Mononuclear cell (primary cell): ENCODE measurements at regions not wholly inside any gene's neighbourhood (a gene's known extent, or its start where the extent isn't known, plus 50 kb on each side); places are given as distances from the start of the nearest gene placed in this dataset.

Source experiments
- H3K27me3 ChIP-seq: 2 replicates; pipeline ENCODE4 v1.6.0; 2011; ENCODE audit warnings: low read length, control low read depth; ENCODE audit not compliant: insufficient read depth
- H3K4me1 ChIP-seq: 2 replicates; pipeline ENCODE4 v1.5.1; 2011; ENCODE audit warnings: mild to moderate bottlenecking, low read length, control low read depth; ENCODE audit not compliant: insufficient read depth
- H3K4me3 ChIP-seq: 2 replicates; pipeline ENCODE4 v1.5.1; 2011; ENCODE audit warnings: mild to moderate bottlenecking, low read length, moderate library complexity
- H3K9me3 ChIP-seq: 2 replicates; pipeline ENCODE4 v1.5.1; 2011; ENCODE audit warnings: low read depth, mild to moderate bottlenecking, control low read depth, low read length

GRCh38 chr2:144240656-144241339, 279.1 kb downstream of the ZEB2 start:
- Histone ChIP-seq H3K4me1 (peaks cover 28% of the 10 kb centered on the region), H3K9me3 (no peaks in the 10 kb centered on the region), H3K27me3 (no peaks in the 10 kb centered on the region), H3K4me3 (no peak overlapping the region)

GRCh38 chr2:144239726-144240125, 280.2 kb downstream of the ZEB2 start:
- Histone ChIP-seq H3K9me3 (no peaks in the 10 kb centered on the region), H3K27me3 (no peaks in the 10 kb centered on the region), H3K4me3 (no peak overlapping the region), H3K4me1 (peaks cover 28% of the 10 kb centered on the region)

DNA sequence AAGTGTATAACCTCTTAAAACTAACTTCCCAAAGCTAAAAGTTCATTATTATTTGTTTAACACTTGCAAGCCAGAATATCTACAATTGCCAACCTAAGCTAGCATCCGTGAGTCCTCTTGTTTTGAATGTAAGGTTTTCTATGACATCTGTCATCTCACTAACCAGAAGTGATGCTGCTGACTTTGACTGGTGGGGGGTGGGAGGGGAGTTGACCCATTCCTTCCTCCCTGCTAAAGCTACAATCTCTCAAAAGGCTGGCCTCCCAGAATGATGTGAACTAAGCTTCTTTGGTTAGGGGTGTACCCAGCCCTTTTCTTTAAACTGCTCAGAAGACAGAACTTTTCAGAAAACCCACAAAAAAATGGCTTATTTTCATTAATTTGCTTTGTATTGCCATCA, 280.6 kb downstream of the ZEB2 start:
- no peaks in the 10 kb centered on the region for H3K9me3 ChIP-seq
- H3K27me3 ChIP-seq = no peaks in the 10 kb centered on the region
- peaks cover 28% of the 10 kb centered on the region for H3K4me1 ChIP-seq
- H3K4me3 ChIP-seq = no peak overlapping the region

DNA sequence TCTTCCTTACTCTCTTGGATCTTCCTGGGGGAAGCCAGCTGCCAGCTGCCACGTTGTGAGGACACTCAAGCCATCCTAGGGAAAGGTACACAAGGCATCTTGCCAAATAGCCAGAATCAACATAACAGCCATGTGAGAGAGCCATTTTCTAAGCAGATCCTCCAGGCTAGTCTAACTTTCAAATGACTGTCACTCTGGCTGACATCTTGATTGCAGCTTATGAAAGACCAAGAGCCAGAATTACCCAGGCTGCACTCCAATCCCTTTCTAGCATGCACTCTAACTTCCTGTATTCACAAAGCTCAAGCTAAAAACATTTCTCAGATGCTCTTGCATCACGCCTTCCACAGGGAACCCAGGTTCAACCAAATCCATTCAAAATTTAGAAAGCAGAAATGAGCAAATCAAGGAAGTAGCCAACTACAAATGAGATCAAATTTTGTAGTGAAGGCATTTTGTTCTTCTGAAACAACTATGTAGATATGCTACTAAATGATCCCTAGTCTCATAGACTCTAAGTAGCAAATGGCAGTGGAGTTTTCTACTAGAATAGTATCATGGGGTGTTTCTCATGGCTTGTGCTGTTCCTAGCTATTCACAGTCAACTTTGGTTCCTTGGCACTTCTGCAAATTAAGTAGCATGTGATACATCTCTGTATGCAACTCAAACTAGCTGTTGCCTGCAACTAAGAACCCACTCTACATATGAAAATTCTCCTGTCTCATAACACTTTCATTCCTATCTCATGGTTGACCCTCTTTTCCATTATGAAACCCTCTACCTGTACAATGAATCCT, 281.9 kb downstream of the ZEB2 start:
- Histone ChIP-seq H3K27me3 (no peaks in the 10 kb centered on the region), H3K9me3 (no peaks in the 10 kb centered on the region), H3K4me1 (peaks cover 33% of the 10 kb centered on the region), H3K4me3 (no peak overlapping the region)

DNA sequence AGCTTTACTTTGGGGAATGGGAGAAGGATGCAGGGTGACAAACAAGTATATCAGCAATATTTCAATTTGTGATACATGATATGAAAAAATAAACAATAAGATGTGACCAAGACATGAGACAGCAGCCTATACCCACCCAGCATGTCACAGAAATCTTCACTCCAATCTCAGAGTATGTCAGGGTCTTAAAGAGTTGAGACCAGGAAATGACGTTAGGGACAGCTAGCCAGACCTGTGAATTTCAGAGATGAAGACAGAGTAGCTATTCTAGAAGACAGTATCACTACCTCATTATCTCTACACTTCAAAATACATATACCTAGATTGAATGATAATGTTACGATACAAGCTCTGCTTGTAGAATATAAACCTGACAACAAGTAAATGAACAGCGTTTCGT, 282.8 kb downstream of the ZEB2 start:
- Histone ChIP-seq H3K27me3 (no peaks in the 10 kb centered on the region), H3K4me1 (peaks cover 33% of the 10 kb centered on the region), H3K4me3 (no peak overlapping the region), H3K9me3 (no peaks in the 10 kb centered on the region)

DNA sequence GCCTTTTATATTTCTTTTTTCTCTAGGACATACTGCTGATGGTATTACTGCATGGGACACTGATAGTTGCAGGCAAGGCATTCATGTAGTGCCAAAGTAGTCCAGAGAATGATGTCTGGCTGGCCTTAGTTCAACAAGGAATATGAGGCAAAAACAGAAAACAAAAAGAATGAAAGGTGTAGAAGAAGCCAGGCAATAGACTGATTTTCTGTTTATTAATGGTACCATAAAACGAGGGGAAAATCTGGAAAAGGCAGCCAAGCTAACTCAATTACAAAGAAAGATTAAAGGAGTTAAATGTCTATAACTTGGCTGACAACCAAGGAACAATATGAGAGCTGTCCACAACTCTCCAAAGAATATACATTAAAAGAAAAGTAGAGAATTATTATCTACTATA, 284.9 kb downstream of the ZEB2 start:
- H3K27me3 ChIP-seq = no peaks in the 10 kb centered on the region
- peaks cover 26% of the 10 kb centered on the region for H3K4me1 ChIP-seq
- H3K9me3 ChIP-seq = no peaks in the 10 kb centered on the region
- no peak overlapping the region for H3K4me3 ChIP-seq

GRCh38 chr2:144234542-144234871, 285.4 kb downstream of the ZEB2 start:
- Histone ChIP-seq H3K4me1 (peaks cover 26% of the 10 kb centered on the region), H3K27me3 (no peaks in the 10 kb centered on the region), H3K4me3 (no peak overlapping the region), H3K9me3 (no peaks in the 10 kb centered on the region)

GRCh38 chr2:144233733-144234541, 286.0 kb downstream of the ZEB2 start:
- Histone ChIP-seq H3K9me3 (no peaks in the 10 kb centered on the region), H3K27me3 (no peaks in the 10 kb centered on the region), H3K4me1 (peaks cover 26% of the 10 kb centered on the region), H3K4me3 (no peak overlapping the region)

GRCh38 chr2:144233317-144233716, 286.6 kb downstream of the ZEB2 start:
- H3K4me3 ChIP-seq = no peak overlapping the region

GRCh38 chr2:144230448-144231085, 289.4 kb downstream of the ZEB2 start:
- Histone ChIP-seq H3K9me3 (no peaks in the 10 kb centered on the region), H3K4me1 (peaks cover 5% of the 10 kb centered on the region), H3K4me3 (no peak overlapping the region), H3K27me3 (no peaks in the 10 kb centered on the region)

More at GRCh38 chr2:144233317-144233716, 286.6 kb downstream of the ZEB2 start:
- peaks cover 20% of the 10 kb centered on the region for H3K4me1 ChIP-seq
- no peaks in the 10 kb centered on the region for H3K9me3 ChIP-seq
- H3K27me3 ChIP-seq = no peaks in the 10 kb centered on the region

GRCh38 chr2:144230033-144230432, 289.9 kb downstream of the ZEB2 start:
- H3K4me3 ChIP-seq = no peak overlapping the region
- peaks cover 5% of the 10 kb centered on the region for H3K4me1 ChIP-seq
- no peaks in the 10 kb centered on the region for H3K9me3 ChIP-seq
- no peaks in the 10 kb centered on the region for H3K27me3 ChIP-seq

- no peaks in the 10 kb centered on the region for H3K27me3 ChIP-seq
- no peak overlapping the region for H3K4me3 ChIP-seq
- H3K4me1 ChIP-seq = peaks cover 5% of the 10 kb centered on the region
- H3K9me3 ChIP-seq = no peaks in the 10 kb centered on the region
Observed at GRCh38 chr2:144229296-144229695, 290.6 kb downstream of the ZEB2 start.

DNA sequence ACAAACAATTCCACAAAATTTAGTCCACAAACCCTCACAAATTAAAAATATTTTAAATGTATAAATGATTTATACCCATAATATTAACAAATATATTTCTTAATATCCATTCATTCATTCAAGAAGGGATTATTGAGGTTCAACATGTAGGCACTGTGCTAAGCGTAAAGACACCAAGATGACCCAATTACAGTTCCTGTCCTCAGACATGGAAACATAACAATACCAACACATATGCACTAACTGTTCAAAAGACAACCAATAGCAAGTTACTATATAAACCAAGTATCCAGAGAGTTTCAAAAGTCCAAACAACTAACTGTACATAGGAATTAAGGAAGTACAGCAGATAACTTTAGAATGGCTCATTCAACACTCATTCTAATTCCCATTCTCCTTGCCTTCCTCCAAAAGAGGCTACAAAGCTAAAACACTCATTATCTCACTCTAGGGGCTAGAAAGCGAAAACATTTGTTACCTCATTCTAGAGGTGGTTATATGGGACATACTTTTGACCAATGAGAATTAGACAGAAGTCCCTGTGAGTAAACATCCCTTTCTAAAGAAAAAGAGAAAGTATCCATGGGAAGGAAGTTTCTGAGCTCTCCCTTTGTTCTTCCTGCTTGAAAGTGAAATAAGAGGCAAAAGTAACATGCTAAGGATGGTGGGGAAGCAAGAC, 292.4 kb downstream of the ZEB2 start:
- Histone ChIP-seq H3K4me1 (no peaks in the 10 kb centered on the region), H3K27me3 (no peaks in the 10 kb centered on the region), H3K9me3 (no peaks in the 10 kb centered on the region), H3K4me3 (no peak overlapping the region)

DNA sequence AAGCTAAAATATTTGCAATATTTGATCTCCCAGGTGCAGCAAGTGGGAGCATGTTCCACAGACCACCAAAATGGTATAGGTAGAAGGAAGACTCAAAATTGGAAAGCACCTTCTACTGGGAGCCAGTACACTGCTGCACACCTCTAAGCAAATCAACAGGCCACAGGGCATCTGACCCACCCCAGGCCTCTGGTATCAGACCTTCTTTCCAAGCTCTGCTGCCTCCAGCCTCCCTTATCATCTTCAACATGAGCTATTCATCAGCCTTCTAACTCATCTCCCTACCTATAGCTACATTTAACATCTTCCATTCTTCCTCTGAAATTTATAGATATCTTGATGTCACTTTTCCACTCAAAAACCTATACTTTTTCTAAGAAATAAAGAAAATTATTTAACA, 294.8 kb downstream of the ZEB2 start:
- H3K4me3 ChIP-seq = no peak overlapping the region
- no peaks in the 10 kb centered on the region for H3K4me1 ChIP-seq
- no peaks in the 10 kb centered on the region for H3K9me3 ChIP-seq
- H3K27me3 ChIP-seq = no peaks in the 10 kb centered on the region
